ENCODE measurements at regions not wholly inside any gene's neighbourhood (a gene's known extent, or its start where the extent isn't known, plus 50 kb on each side); places are given as distances from the start of the nearest gene placed in this dataset.

- Histone ChIP-seq H3K4me1 (no peaks in the 10 kb centered on the region), H3K27ac (no peak overlapping the region), H3K4me2 (peak overlapping the region; percentile 21; the same call in 1 of the 3 replicates), H3K9me3 (no peaks in the 10 kb centered on the region), H3K4me3 (no peak overlapping the region)
- ChIA-PET POLR2A (no interaction called here), CTCF (interaction anchor here (0.5 to 1.2 kb wide), 3 partner anchors 35 to 684 kb away, joined by 3 to 5 read pairs (median 3); no protein-coding TSS in a partner anchor)
- DNase-seq (ENCODE audit: low read depth in 1 of 2, low spot score in 1 of 2): peak; percentile 1 to 23
- no peak for TF ChIP-seq PHF8 (IDR thresholded peaks at IDR 0.05; ENCODE audit: borderline replicate concordance, low read depth)
- TF ChIP-seq NR3C1 (IDR thresholded peaks at IDR 0.05): no peak
- peak in 1 of 2 experiments; percentile 27; a peak in 2 of 5 replicates for TF ChIP-seq RAD21 (conservative IDR thresholded peaks at IDR 0.05 in 1 of 2, IDR thresholded peaks at IDR 0.05 in 1 of 2)
- no peak for TF ChIP-seq MYC (IDR thresholded peaks at IDR 0.05; ENCODE audit: borderline replicate concordance, low read length)
- TF ChIP-seq MAX (IDR thresholded peaks at IDR 0.05): peak; percentile 74
- no peak for TF ChIP-seq HES2 (IDR thresholded peaks at IDR 0.05)
- 0 out of 3 replicates have a peak, but pooled peaks have one; percentile 26 for TF ChIP-seq SMC3 (IDR thresholded peaks at IDR 0.05)
- peak; percentile 34; the same call in 1 of the 2 replicates for TF ChIP-seq E2F6 (IDR thresholded peaks at IDR 0.05; ENCODE audit: borderline replicate concordance, low read depth)
- no peak for TF ChIP-seq PBX3 (IDR thresholded peaks at IDR 0.05)
- no peak for TF ChIP-seq KDM1A (IDR thresholded peaks at IDR 0.05; ENCODE audit: low read depth)
- TF ChIP-seq CTCF (IDR thresholded peaks at IDR 0.05): peak; percentile 52
- no peak for TF ChIP-seq ZSCAN20 (CRISPR knock-in tag; IDR thresholded peaks at IDR 0.05)
- peak; percentile 63 for FAIRE-seq
- ATAC-seq: no peak
- WGBS (ENCODE audit: missing lambda C conversion rate): 4% methylated on average over 9 of the region's 9 CpGs
Observed at GRCh38 chrX:27336466-27337091, 126.6 kb downstream of the PPP4R3C start.

GRCh38 chrX:27321632-27322031, 141.5 kb downstream of the PPP4R3C start:
- no peak for FAIRE-seq
- no peak overlapping the region for H3K27ac ChIP-seq
- ATAC-seq: no peak
- no peaks in the 10 kb centered on the region for H3K9me3 ChIP-seq
- ChIA-PET CTCF (no interaction called here), POLR2A (no interaction called here)
- WGBS (ENCODE audit: missing lambda C conversion rate): 0% methylated on average over 1 of the region's 1 CpG
- H3K4me1 ChIP-seq: no peaks in the 10 kb centered on the region
- H3K4me3 ChIP-seq: no peak overlapping the region
- DNase-seq (ENCODE audit: low read depth in 1 of 2, low spot score in 1 of 2): no peak
- no peak overlapping the region for H3K4me2 ChIP-seq
- TF ChIP-seq ZFP36 (IDR thresholded peaks at IDR 0.05; ENCODE audit: borderline replicate concordance, partially characterized antibody) (no peak), GATA3 (IDR thresholded peaks at IDR 0.05; ENCODE audit: borderline replicate concordance) (no peak), HMGXB4 (CRISPR knock-in tag; IDR thresholded peaks at IDR 0.05; ENCODE audit: borderline replicate concordance) (no peak), JUN (IDR thresholded peaks at IDR 0.05) (no peak), CHD4 (IDR thresholded peaks at IDR 0.05; ENCODE audit: borderline replicate concordance) (no peak), ELK1 (IDR thresholded peaks at IDR 0.05; ENCODE audit: low read depth, low read length) (no peak), RCOR1 (IDR thresholded peaks at IDR 0.05; ENCODE audit: low read depth, low read length) (no peak), TFCP2L1 (CRISPR knock-in tag; IDR thresholded peaks at IDR 0.05) (no peak), BCL3 (IDR thresholded peaks at IDR 0.05) (no peak), EHF (CRISPR knock-in tag; IDR thresholded peaks at IDR 0.05) (no peak), REST (IDR thresholded peaks at IDR 0.05) (no peak), HEYL (CRISPR knock-in tag; IDR thresholded peaks at IDR 0.05) (no peak), MYC (IDR thresholded peaks at IDR 0.05; ENCODE audit: borderline replicate concordance, low read length) (no peak)

Measured in A549 (cell line).